HG02852 (cell line): ENCODE measurements at regions not wholly inside any gene's neighbourhood (a gene's known extent, or its start where the extent isn't known, plus 50 kb on each side); places are given as distances from the start of the nearest gene placed in this dataset.

Experiments used
- ATAC-seq: cut with Tn5 transposase; IDR thresholded peaks from one replicate; pipeline ENCODE4 v1.9.1; 2021; ENCODE audit warnings: mild to moderate bottlenecking, moderate library complexity; ENCODE audit not compliant: unreplicated experiment

GRCh38 chr1:112196731-112197130, 199.3 kb upstream of the CTTNBP2NL start:
- no peak for ATAC-seq

- no peak for ATAC-seq
Measured at GRCh38 chr1:112209493-112209892, 186.5 kb upstream of the CTTNBP2NL start.

GRCh38 chr1:112219267-112219666, 176.7 kb upstream of the CTTNBP2NL start:
- ATAC-seq, result no peak

- ATAC-seq, result no peak
Measured at GRCh38 chr1:112230232-112230631, 165.8 kb upstream of the CTTNBP2NL start.

GRCh38 chr1:112231331-112231730, 164.7 kb upstream of the CTTNBP2NL start:
- ATAC-seq, result no peak

- ATAC-seq, result no peak
Measured at GRCh38 chr1:112232848-112233247, 163.2 kb upstream of the CTTNBP2NL start.

- ATAC-seq, result no peak
Measured at GRCh38 chr1:112234710-112235109, 161.3 kb upstream of the CTTNBP2NL start.

- no peak for ATAC-seq
Measured at GRCh38 chr1:112237983-112238545, 157.9 kb upstream of the CTTNBP2NL start.

- ATAC-seq, result no peak
Measured at GRCh38 chr1:112239683-112240330, 156.2 kb upstream of the CTTNBP2NL start.

GRCh38 chr1:112242470-112242869, 153.5 kb upstream of the CTTNBP2NL start:
- ATAC-seq, result no peak

- no peak for ATAC-seq
Measured at GRCh38 chr1:112244131-112244530, 151.9 kb upstream of the CTTNBP2NL start.

- no peak for ATAC-seq
Measured at GRCh38 chr1:112245114-112245513, 150.9 kb upstream of the CTTNBP2NL start.

- ATAC-seq, result no peak
Measured at GRCh38 chr1:112247036-112247597, 148.9 kb upstream of the CTTNBP2NL start.

- ATAC-seq, result no peak
Measured at GRCh38 chr1:112247961-112248360, 148.1 kb upstream of the CTTNBP2NL start.

- ATAC-seq, result no peak
Measured at GRCh38 chr1:112250892-112251291, 145.1 kb upstream of the CTTNBP2NL start.

GRCh38 chr1:112251766-112252506, 144.1 kb upstream of the CTTNBP2NL start:
- no peak for ATAC-seq

GRCh38 chr1:112253366-112253765, 142.6 kb upstream of the CTTNBP2NL start:
- no peak for ATAC-seq

GRCh38 chr1:112255080-112255479, 140.9 kb upstream of the CTTNBP2NL start:
- ATAC-seq, result no peak

GRCh38 chr1:112256411-112256810, 139.6 kb upstream of the CTTNBP2NL start:
- ATAC-seq, result no peak

GRCh38 chr1:112257043-112257835, 138.8 kb upstream of the CTTNBP2NL start:
- ATAC-seq, result no peak

- no peak for ATAC-seq
Measured at GRCh38 chr1:112260699-112261098, 135.3 kb upstream of the CTTNBP2NL start.
